ENCODE measurements at regions not wholly inside any gene's neighbourhood (a gene's known extent, or its start where the extent isn't known, plus 50 kb on each side); places are given as distances from the start of the nearest gene placed in this dataset.

DNA sequence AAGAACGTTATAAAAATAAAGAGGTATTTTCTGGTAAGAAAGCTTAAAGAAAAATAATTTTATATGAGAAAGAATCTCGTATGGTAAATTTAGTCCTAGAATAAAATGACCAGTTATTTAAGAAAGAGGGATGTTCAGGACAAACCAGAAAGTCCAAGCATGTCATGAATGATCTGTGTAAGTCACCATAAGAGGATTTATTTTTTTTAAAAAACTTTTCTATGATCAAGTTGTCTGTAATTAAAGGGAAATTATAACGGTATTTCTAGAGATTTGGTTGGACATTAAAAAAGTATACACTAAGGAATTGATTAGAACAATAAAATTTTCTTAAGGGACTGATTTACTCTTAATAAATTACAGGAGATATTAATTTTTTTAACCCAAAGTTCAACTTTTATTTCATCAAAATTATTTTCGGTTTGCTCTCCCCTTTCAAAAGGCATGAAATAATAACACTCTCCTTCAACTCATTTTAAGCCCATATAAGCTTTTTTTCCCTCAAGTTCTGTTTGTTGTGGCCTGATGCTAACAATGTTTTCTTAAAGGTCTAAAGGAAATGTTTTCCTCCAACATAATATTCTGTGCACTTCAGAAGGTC lies 49.9 kb upstream of the CPSF6 start:
- no peak for TF ChIP-seq POLR2A (IDR thresholded peaks at IDR 0.05; ENCODE audit: low read depth, low read length)
- TF ChIP-seq POLR2AphosphoS5 (IDR thresholded peaks at IDR 0.05; ENCODE audit: low read depth, low read length) = no peak
